ENCODE measurements at regions not wholly inside any gene's neighbourhood (a gene's known extent, or its start where the extent isn't known, plus 50 kb on each side); places are given as distances from the start of the nearest gene placed in this dataset.
A peak's percentile ranks its signal among the peaks of the same experiment; 100 is the strongest.
"Not testable (repeated sequence)": the region's sequence is repeated elsewhere in the genome, so short reads cannot be mapped to it uniquely, and the experiment has no call there.

DNA sequence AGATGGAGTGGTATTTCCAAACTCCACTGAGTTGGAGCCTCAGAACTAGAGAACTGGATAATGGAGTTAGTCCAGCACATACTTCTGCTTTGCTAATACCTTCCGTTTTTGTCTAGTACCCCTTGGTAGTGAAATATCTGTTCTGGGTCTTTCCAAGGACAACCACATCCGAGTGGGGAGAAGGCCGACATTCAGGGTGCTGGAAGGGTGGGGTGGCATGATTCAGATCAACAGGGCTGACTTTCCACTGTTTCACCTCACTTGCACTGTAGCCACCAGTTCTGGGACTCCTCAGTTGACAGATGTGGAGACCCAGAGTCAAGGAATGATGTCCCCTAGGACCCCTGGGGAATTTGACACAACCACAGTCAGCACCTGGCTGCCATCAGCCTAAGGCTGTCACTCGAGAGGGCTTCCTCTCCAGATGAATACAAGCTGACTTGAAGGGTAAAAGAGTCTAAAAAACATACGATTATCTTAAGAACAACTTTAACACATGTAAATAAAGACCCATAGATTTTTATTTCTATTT lies 84.8 kb upstream of the HNF1B start:
- no peak for DNase-seq

GRCh38 chr17:37828651-37829124 lies 83.8 kb upstream of the HNF1B start:
- DNase-seq, result peak in 1 of 56 donors; percentile 3

DNA sequence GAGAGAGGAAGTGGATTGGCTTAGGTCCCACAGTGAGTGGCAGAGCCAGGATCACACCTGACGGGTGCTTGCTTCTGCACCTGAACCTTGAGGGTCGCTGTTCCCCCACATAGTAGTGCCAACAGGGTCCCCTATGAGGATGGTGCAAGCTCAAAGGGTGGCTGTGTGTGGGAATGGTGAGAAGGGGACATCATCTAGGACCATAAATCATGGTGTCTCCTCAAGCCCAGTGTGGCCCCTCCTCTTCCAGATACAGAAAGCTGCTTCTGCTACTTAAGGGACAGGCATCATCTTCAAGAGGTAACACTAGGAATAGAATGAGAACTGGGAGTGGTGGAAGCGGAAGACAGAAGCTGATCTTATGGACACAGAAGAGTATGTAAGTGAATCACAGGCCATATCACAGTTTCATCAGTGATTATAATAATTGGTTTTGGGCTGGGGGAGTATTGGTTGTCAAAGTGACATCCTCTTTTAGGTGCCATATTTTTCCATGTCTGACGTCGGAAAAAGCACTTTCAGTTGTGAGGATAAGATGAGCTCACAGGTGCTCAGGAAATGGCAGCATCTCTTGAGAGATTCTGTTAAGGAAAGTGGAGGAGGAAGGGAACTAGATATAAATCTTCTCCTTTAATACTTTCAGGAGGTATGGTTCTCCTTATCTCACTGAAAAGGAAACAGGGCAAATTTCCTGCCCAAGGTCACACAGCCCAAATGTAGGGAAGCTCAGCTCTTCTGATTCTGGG lies 83.2 kb upstream of the HNF1B start:
- DNase-seq, result no peak

- DNase-seq, result peak in 5 of 56 donors; percentile 2 to 27 (median 8)
Observed at GRCh38 chr17:37826497-37827430, 81.9 kb upstream of the HNF1B start.

GRCh38 chr17:37825851-37826250 lies 81.0 kb upstream of the HNF1B start:
- no peak for DNase-seq

GRCh38 chr17:37824534-37825485 lies 80.0 kb upstream of the HNF1B start:
- DNase-seq, result no peak

DNA sequence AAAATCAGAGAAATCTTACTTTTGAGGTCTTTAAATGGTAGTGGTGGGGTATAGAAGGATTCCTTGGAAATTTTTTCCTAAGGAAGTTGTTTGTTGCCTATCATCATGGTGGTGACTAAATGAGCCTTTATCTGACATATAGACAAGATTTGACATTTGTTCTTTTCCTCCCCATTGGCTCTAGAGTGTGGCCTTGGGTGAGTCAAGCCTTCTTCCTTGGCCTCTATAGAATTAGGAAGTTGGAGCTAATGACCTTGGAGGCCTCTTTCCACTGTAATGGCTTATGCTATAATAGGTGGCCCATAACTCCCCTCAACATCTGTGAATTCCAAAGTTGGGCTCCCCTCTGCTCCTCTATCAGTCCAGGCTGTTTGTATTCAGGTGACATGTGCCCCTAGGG lies 79.1 kb upstream of the HNF1B start:
- DNase-seq, result no peak

- DNase-seq, result no peak
Observed at GRCh38 chr17:37820995-37821713, 76.3 kb upstream of the HNF1B start.

DNA sequence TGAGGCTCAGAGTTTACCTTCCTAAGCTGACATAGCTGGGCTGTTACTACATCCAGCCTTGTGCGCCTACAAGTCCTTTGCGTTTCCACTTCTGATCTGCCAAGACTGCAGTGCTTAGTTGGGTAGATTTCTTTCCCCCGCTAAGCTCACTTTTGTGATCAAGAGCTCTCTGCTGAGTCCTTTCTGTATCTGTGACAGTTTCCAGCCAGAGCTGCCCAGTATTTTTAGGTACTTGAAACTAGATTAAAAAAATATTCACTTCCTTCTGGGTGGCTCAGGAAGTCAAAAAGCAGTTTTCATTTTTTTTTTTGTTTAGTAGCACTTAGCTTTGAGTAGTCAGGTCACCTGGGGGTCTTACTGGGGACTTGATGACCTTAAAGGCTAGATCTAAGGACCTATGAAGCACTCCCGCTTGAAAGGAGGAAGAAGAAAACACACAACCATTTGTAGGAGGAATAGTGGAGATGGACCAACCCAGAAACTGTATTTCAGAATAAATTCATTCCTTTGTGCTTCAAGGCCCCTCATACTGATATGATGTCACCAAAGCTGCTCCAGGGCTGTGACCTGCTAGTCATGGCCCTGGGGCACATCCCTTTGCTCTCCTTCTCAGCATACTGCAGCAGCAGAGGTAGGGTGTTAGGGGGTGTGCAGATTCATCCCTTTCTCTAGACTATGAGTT lies 75.6 kb upstream of the HNF1B start:
- DNase-seq, result no peak

DNA sequence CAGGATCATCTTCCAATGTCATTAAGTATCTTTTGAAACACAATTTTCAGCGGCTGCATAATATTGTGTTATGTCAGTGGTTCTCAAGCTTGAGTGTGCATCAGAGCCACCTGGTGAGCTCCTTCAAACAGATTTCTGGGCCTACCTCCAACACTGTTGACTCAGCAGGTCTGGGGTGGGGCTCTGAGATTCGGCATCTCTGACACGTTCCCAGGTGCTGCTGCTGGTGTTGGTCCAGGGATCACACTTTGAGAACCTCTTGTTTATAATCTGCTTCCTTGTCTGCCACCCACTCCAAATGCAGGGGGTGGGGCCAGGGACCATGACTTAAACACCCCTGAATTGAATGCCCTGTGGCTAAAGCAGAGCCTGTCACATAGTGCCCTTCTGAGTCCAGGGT lies 73.8 kb upstream of the HNF1B start:
- peak in 4 of 56 donors; percentile 7 to 32 (median 16) for DNase-seq

GRCh38 chr17:37816950-37817349 lies 72.1 kb upstream of the HNF1B start:
- no peak for DNase-seq

DNA sequence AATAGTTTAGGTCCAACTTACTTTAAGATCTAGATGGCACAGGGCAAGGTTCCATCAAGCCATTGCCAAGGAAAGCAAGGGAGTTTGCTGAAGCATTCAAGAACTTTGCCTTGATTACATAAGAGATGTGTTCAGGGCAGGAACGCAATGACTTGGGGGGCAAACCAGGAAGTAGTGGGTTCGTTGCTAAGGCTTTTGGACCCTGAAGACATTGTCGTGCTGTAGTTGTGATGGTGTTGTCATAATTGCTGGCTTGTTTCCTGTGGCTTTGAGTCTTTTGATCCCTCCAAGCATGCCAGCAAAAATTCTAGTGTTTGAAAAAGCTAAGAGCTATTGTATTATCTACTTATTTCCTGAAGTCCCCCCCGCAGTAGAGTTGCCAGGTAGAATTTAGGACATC lies 70.7 kb upstream of the HNF1B start:
- no peak for DNase-seq

GRCh38 chr17:37813751-37814150 lies 68.9 kb upstream of the HNF1B start:
- DNase-seq, result peak in 10 of 56 donors; percentile 3 to 50 (median 30)

DNA sequence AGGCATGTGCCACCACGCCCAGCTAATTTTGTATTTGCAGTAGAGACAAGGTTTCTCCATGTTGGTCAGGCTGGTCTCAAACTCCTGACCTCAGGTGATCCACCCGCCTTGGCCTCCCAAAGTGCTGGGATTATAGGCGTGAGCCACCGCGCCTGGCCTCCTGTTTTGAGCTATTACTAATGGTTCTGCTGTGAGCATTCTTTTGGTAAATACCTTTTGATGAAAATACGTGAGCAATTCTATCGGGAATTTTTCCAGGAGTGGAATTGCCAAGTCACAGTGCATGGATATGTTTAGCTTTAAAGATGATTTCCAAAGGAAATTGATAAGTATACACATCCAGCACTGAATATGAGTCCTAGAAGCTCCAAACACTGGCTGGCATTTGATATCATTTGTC lies 64.0 kb upstream of the HNF1B start:
- not testable (repeated sequence) for DNase-seq

GRCh38 chr17:37802712-37803416 lies 58.0 kb upstream of the HNF1B start:
- peak in 3 of 56 donors; percentile 3 to 11 (median 8) for DNase-seq

DNA sequence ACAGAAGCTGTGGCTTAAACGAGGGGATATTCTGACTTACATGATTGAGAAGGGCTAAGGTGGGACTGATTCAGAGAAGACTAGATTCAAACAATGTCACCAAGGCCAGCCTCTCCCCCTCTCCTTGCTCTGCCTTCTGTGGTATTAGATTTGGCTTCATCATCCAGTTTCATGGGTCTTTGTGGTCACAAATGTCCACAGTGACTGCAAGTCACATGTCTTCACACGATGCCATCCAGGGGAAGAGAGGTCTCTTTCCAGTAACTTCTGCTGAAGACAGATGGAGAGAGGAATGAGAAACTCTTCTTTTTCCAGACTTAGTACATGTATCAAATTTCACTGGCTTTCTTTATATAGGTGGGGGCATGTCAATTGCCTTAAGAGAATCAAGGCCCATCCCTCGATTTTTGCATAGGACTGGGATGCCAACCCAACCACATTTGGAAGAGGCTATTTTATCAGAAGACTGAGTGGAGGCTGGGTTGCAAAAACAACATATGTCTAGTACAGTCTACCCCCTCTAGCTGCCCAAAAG lies 57.3 kb upstream of the HNF1B start:
- DNase-seq, result no peak

- no peak for DNase-seq
Observed at GRCh38 chr17:37801171-37801570, 56.3 kb upstream of the HNF1B start.

DNA sequence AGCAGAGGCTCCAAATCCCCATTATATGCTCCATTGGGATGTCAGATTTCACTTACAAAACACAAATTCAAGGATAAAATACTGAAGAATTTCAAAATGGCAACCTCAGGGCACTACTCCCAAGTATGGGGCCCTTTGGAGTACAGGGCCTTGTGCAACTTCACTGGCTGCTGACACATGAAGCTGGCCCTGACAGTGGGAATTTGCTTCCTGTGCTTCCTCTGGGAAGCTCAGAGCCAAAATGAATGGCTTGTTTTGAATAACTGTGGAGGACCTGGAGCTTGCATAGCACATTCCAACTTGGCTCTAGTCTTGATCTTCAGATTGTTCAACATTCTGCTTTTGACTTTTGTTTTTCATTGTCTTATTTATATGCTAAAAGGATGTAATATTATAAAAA lies 52.3 kb upstream of the HNF1B start:
- DNase-seq, result no peak

DNA sequence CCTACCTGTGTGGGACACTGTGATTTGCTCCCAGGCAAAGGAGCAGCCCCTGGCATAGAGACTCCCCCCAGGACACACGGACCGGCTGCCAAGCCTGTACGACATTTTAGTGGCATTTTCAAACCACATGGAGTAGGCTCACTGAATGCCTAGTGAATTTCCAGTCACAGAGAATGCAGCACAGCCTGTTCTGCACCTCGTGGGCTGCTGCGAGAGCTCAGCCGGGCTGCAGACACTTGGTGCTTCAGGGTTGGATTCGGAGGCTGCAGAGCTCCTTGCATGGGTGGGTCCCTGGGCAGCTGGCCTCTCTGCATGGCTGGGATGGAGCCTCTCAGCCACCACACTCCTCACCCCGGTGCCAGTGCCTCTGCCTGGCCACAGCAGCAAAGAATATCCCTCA lies 51.2 kb upstream of the HNF1B start:
- DNase-seq, result no peak
